Body of pancreas (tissue), 4 donors: ENCODE measurements at regions not wholly inside any gene's neighbourhood (a gene's known extent, or its start where the extent isn't known, plus 50 kb on each side); places are given as distances from the start of the nearest gene placed in this dataset.

Experiments used
- CTCF ChIP-seq, 7 experiments: fragments of 450-650 bp in 4 of 7; fragments of 200-600 bp in 3 of 7; sonication (generic) in 3 of 7; IDR thresholded peaks; one replicate each; pipeline ENCODE4 v1.5.1; 2016 to 2019; ENCODE audit warnings: antibody characterized with exemption in 7 of 7
- POLR2A ChIP-seq, 3 donors: fragments of 450-650 bp; IDR thresholded peaks; one replicate each; pipeline ENCODE4 v1.6.1; 2016; ENCODE audit warnings: antibody characterized with exemption in 3 of 3, mild to moderate bottlenecking in 2 of 3

- TF ChIP-seq CTCF (IDR thresholded peaks at IDR 0.05): no peak
- TF ChIP-seq POLR2A (IDR thresholded peaks at IDR 0.05): no peak
Measured at GRCh38 chr7:50214771-50215170, 89.7 kb upstream of the IKZF1 start.
